ENCODE measurements at regions not wholly inside any gene's neighbourhood (a gene's known extent, or its start where the extent isn't known, plus 50 kb on each side); places are given as distances from the start of the nearest gene placed in this dataset.

DNA sequence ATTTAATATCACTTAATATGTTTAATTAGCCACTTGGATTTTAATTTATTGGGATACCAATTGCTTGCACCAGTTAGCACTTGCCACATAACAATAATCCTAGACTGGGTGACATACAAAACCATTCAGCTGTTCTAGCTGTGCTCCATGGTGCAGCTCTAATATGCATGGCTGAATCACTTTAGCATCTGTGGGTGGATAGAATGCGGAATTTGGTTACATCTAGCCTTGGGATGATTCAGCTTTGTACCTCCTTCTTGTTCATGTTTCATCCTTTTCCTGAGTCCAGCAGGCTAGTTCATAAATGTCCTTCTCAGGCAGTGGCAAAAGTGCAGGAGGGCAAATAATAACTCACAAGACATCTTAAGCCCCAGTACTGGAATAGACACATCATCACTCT is 1263.0 kb downstream of the LRFN5 start:
- no peak for DNase-seq

DNA sequence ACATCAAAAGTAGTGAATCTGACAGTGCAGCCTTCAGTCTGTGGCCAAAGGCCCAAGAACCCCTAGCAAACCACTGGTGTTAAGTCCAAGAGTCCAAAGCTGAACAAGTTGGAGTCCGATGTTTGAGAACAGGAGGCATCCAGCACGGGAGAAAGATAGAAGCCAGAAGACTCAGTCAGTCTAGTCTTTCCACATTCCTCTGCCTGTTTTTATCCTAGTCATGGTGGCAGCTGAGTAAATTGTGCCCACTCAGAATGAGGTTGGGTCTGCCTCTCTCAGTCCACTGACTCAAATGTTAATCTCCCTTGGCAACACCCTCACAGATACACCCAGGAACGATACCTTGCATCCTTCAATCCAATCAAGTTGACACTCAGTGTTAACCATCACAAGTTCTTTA is 1255.4 kb downstream of the LRFN5 start:
- DNase-seq = no peak

DNA sequence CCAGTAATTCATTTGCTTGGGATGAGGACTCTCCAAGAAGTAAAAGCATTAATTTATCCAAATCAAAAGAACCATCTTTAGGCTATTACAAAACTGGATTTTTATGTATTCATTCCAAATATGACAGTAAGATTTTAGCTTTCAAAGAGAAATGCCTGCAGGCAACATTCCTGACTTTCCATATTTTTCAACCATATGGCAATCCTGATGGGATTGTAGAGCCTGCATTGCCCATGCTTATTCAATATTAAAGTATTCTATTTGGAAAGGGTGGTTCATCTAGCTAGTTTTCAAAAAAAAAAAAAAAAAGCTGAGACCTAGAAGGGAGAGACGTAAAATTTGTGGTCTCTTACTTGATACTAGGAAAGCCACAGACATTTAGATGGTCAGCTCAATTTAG is 1253.7 kb downstream of the LRFN5 start:
- no peak for DNase-seq

DNA sequence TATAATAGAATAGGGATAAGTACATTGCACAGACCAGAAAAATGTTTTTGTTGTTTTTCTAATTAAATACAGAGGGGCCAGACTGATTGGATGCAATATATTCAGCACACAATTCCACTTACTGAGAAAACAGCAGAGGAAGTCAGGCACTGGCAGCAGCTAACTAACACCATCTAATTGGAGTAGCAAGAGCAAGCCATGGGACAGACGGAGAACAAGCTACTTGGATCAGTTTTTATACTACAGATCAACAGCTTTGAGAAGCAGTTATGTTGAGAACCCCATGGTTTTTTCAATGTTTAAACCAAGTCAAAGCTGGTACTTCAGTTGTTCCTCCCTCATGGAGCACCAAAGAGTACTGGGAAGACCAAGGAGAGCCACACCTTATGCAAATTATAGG is 1249.4 kb downstream of the LRFN5 start:
- no peak for DNase-seq

DNA sequence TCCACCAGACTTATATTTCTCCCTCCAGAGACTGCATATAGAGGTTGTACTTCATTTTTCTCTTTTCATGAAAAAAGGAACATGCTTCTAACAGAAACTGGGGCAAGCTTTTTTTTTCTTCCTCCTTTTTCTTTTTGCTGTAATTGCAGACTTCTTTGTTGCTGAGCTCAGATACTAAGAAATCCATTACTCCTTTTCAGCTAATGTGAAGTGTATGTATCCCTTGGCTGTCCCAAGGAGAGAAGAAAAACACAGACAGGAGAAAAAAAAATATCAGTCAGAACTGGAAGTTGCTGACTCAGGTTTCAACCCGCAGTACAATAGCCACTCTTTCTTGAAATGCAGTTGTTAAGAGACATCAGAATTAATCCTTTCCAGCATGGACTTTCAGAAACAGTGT is 1248.4 kb downstream of the LRFN5 start:
- no peak for DNase-seq

DNA sequence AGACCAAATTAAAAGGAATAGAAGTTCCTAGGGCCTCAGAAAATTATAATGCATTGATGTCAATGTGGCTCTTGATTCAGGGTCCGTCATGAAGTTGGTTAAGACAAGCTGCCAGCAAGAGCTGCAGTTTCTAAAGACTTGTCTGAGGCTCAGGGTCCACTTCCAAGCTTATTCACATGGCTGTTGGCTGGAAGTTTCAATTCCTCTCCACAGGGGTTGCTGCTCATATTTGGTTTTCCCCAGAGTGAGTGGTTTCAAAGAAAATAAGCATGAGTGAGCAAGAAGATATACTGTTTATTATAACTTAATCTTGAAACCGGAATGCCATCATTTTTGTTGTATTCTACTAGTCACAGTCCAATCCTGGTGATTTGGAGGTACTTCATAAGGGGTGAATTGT is 1247.4 kb downstream of the LRFN5 start:
- no peak for DNase-seq

DNA sequence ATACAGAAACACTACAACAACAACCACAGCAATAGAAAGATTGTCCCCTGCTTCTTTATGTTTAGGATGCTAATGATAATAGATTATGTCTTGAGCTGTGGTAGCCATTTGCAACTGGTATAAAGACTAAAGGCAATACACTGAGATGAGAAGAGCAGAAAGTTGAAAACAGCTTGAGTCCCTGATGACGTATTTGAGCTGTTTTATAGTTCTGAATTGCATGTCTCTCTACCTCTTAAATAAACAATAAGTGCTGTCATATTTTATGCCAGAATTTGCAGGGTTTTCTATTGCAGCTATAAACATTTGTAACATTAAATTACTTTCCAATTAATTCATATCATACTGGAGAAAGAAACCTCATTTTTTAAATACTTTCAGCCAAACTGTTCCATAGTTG is 1242.0 kb downstream of the LRFN5 start:
- DNase-seq = no peak

DNA sequence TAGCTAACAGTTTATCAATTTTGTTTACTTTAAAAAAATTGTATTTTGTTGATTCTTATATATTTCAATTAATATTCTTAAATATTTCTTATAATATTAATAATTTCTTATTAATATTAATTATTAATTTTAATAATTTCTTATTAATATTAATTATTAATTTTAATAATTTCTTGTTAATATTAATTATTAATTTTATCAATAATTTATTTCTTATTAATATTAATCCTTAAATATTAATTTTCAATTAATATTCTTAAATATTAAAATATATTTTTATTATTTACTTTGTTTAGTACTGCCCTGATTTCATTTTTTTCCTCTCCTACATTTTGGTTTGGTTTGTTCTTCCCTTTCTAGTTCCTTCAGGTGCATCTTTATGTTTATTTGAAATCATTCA is 1208.1 kb downstream of the LRFN5 start:
- DNase-seq = no peak

DNA sequence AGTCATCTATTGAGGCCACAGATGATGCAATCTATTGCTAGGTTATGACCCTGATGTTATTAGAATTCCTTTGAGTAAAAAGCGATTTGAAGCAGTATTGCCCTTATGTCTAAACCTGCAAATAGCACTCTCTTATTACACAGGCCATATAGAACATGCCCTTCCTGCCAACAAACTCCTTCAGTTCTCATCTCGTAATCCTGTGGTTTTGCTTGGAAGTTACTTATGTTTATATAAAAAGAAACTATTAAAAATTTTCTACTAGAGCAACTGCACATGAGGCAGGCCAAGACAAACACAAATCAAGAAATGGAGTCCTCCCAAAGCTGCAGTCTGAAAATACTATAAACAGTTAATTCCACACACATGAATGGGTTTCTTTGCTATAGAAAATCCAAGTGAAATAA is 1200.2 kb downstream of the LRFN5 start:
- no peak for DNase-seq

DNA sequence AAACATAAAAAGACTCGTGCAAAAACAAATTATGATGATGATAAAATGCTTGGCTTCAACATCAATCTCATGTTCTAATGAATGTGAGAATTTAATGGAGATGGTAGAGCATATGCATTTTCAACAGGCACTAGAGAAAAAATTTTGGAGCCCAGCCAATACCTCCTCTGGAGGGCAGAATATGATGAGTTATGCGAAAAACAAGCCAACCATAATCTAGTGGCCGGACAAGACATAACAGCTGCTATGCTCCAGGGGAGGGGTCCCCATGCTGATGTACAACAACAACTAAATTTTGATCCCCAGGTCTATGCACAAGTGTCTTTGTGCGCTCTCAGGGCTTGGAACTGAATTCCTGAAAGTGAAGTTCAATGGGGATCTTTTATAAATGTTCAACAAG is 1197.5 kb downstream of the LRFN5 start:
- DNase-seq = no peak

DNA sequence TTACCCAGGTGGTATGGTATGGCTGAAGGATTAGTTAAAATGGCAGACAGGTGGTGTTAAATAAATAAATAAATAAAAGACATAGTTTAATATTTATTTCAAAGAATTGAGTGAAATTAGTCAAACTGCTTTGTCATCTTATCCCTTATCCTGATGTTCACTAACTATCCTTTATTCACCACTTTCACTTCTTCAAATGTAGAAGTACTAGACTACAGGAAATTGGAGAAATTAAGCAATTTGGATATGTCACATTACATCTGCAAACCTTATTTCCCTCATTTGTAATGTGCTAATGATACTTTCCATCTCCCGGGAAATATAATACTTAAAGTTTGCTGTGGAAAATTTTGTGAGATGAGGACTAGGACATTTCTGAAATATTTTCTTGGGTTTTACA is 1195.7 kb downstream of the LRFN5 start:
- no peak for DNase-seq

DNA sequence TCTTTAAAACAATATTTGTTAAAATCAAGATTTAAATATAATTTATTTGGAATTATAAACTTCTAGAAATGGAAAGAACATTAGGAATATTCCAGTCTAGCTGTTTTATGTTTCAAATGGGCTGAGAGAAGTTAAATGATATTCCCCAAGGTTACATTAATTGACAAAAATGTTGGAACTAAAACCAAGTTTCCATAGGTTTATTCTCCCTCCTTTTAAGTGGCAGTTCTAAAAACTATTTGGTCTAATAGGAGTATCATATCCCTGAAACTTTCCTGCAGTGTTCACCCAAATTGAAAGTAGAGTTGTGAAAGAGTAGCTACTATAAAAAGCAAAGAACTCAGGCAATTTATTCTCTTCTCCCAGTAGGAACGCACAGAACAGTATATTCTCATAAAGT is 1185.5 kb downstream of the LRFN5 start:
- DNase-seq = no peak

DNA sequence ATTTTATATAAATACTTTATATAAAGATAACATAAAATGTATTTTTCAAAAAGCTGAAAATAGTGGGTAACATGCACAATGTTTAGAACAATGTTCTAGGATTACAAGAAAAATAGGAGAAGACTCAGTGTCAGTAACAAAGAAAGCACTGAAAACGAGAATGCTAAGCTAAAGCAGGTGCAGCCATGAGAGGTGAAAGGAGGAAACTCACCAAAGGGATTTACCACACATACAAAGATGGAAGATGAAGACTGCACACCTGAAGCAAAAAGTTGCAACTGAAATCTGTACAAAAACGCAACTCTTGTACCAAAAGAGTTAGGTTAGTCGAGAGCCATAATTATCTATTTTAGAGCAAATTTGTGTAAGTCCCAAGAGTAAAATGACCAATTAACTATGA is 1176.1 kb downstream of the LRFN5 start:
- no peak for DNase-seq

DNA sequence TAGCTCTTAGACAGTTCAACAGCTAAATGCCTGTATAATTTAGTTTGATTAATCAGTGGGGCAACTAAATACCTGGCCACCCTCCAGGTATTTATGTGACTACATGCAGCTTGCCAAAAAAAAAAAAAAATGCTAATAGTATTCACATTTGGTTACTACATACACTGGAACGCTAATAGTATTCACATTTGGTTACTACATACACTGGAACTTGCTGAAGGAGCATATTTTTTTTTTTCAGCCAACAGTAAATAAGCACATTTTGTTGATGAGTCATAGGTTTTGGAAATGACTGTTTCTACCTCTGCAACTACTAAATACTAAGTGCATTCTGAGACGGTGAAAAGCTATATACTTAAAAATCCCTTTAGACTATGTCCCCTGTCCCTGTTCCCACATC is 1172.3 kb downstream of the LRFN5 start:
- no peak for DNase-seq

DNA sequence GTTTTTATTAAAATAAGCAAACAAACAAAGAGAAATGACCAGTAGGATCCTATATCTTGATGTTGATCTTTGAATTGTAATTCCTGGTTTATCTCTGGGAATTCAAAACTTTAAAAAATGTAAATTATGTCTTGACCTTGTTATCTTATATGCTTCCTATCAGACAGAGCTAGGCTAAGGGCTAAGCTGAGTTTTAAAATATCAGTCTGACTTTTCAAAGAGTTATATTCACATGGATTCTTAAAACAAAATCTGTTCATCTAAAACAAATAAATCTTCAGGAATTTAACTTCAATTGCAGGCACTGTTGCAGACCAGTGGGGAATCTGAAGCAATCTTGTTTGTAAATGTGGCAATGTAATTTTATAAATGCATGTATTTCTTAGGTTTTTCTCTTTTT is 1144.1 kb downstream of the LRFN5 start:
- DNase-seq = no peak

DNA sequence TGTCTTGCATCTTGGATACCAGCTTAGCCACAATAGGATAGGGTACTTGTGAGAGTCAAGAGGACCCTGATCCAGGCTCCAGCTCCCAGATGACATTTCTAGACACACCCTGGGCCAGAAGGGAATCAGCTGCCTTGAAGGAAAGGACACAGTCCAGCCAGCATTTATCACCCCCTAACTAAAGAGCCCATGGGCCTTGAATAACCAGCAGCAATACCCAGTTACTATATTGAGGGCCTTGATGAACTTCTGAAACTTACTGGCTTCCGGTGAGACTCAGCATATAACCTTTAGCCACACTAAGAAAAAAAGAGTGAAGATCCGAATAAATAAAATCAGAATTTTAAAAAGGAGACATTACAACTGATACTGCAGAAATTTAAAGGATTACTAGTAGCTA is 1135.4 kb downstream of the LRFN5 start:
- no peak for DNase-seq

DNA sequence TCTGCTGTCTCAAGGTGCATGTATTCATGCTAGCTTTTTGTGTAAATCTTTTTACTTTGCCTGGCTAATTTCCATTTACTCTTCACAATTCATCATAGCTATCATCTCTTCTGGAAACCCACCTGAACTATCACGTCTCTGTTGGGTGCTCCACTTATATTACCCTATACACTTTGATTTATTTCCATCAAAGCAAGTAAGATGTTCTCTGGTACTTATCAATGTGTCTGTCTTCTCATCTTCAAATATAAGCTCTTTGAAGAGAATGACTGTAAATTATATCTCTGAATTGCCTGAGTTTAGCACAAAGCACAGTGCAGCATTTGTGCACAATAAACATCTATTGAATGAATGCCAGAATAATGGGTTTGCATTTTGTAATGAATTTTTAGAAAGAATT is 1129.7 kb downstream of the LRFN5 start:
- no peak for DNase-seq

DNA sequence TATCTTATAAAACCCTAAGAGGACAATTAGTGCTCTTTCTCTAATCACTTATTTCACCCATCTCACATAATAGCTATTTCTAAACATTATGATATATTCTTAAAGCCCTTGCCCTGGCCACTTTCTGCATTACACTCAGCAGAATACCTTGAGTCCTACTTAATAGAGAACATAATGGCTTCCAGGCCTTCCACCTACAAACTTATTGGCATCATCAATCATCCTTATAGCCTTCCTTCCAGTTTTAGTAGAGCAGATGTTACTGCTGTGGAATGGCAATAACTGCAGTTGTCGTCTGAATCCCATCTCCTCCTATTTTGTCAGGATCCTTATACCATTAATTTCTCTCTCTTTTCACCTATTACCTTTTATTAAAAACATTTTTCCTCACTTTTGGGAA is 1127.4 kb downstream of the LRFN5 start:
- DNase-seq = no peak

DNA sequence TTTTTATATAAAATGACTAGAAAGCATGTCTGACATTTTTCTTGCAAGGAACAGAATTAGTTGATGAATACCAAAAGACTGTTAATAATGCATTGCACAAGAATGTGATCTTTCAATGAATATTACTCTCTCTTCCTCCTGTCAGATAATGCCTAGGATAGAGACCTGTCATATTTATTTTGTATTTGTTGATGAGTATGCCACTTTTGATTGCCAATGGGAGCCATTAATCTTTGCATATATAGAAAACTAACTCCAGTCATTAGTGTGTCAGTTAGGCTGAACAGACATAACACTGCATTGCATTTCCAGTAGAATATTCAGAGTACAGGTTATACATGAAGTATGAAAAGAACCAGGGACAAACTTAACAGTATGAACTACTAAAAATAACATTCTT is 1125.3 kb downstream of the LRFN5 start:
- DNase-seq = no peak

DNA sequence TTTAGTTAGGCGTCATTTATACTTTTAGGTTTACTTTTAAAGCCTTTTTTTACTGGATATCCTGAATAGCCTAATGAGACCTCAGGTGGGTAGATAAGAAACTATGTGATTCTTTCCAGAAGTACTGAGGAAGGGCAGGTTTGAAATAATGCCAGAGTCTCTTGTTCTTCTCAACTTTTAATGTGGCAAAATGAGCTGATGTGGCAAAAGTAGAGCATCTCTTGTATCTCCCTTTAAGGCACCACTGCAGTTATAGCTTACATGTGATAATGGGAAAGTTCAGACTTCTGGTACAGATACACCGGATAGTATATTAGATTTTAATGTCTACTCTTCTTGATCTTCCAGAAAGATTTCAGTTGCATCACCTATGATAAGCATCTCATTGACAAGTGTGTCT is 1124.8 kb downstream of the LRFN5 start:
- no peak for DNase-seq

DNA sequence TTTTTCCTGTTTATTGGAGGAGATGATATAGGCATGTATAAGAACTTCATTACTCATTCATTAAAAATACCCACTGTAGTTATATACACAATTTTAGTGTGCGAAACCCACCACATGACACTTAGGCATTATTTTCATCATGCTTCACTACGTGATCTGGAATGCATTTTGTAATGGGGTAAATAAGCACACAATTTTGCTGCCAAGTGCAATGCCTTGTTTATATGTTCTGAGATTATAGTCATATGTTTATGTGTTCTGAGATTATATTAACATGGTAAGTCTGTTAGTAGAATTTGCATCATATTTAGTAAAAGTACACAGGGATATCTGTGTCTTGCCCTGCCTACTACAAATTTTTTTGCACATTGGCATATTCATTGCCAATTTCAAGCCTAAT is 1123.0 kb downstream of the LRFN5 start:
- DNase-seq = no peak

DNA sequence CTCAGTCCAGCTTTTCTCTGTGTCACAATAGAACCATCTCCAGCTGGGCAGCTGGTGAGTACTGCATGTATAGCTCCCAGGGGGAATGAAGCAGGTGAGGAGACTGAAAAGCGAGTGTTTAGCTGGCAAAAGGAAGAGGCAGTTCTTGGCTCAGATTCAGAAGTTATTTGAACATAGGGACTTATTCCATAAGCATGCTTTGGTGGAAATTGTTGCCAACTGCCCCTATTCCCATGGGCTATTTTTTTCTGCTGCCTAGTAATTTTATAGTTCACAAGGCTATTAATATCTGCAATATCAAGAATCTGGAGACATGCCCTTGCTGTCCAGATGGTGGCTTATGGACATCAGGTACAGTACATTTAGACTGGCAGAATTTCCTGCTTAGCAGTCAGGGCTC is 1112.7 kb downstream of the LRFN5 start:
- DNase-seq = no peak

DNA sequence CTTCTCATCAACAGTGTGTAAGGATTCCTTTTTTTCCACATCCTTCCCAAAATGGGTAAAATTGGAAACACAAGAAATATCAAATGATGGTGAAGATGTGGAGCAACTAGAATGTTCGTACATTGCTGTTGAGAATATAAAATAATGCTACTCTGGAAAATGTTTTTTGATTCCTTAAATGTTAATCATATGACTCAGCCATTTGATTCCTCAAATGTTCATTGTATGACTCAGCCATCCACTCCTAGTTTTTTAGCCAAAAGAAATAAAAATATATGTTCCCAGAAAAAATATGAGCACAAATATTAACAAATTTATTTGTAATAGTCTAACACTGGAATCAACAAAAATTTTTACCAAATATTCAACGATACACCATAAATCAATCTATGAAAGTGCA is 1108.6 kb downstream of the LRFN5 start:
- DNase-seq = no peak

DNA sequence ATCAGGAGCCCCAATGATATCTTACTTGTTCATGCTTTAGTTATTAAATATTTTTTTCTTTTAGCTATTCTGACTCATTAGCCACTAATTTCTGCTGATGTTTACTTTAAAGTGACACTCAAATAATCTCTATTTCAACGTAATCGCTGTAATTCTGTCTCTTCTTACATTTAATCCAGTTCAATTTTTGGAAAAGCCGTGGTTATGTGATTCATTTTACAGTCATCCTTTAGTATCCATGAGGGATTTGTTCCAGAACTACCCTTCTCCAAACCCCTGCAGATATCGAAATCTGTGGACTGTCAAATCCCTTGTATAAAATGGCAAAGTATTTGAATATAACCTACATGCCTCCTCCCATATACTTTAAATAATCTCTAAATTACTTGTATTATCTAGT is 1103.4 kb downstream of the LRFN5 start:
- DNase-seq = no peak

DNA sequence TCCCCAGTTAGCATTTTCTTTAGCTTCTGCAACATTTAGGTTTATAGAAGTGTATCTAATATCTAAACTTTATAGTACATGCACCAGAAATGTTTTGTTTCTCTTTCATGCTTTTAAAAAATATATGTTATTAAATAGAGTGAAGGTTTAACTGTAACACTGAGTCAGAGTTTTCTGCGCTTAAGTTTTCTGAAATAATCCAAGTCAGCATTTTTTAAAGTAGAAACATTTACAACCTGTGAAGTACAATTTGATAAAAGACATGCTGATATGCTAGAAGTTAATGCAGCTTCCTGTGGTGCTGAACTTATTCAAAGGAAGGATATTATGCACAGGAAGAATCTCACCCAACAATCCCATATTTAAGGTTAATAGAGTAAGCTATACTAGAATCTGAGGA is 1096.8 kb downstream of the LRFN5 start:
- DNase-seq = no peak

DNA sequence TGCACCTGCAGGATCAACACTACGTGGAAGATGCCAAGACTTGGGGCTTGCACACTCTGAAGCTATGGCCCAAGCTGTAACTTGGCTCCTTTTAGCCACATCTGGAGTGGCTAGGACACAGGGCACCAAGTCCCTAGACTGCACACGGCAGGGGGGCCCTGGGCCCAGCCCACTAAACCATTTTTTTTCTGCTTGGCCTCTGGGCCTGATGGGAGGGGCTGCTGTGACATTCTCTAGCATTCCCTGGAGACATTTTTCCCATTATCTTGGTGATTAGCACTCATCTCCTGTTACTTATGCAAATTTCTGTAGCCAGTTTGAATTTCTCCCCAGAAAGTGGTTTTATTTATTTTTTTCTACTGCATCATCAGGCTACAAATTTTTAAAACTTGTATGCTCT is 1080.7 kb downstream of the LRFN5 start:
- no peak for DNase-seq

DNA sequence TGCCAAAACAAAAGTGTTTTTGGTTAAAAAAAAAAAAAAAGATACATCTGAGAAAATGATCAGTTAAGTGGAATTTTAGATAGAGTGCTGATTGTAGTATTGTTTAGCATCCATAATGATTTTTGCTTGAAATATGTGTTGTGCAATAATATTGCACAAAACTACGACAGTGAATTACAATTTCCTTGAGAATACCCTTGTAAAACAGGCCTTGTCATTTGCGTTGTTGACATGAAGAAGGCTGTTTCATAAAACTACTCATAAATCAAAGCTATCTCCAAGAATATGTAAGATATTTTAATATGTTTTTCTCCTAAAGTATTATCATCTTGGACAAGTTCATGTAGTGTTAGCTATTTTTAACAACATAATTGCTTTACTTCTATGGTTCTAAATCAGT is 1077.0 kb downstream of the LRFN5 start:
- no peak for DNase-seq

All from stimulated activated CD4-positive, alpha-beta T cell treated with anti-CD3 and anti-CD28 coated beads, Interleukin-4, amount 100 ng/mL, for 4 hours (primary cell).